ENCODE measurements at regions not wholly inside any gene's neighbourhood (a gene's known extent, or its start where the extent isn't known, plus 50 kb on each side); places are given as distances from the start of the nearest gene placed in this dataset.
"Not testable (repeated sequence)": the region's sequence is repeated elsewhere in the genome, so short reads cannot be mapped to it uniquely, and the experiment has no call there.

GRCh38 chr4:134089885-134090284 is 111.7 kb downstream of the PABPC4L start:
- H3K9me3 ChIP-seq: no peaks in the 10 kb centered on the region
- no peaks in the 10 kb centered on the region for H3K4me1 ChIP-seq
- intact Hi-C loops (cut with DNase I): no loop called here
- H3K4me3 ChIP-seq: no peak overlapping the region
- H3K27ac ChIP-seq: no peak overlapping the region
- TF ChIP-seq POLR2A (IDR thresholded peaks at IDR 0.05): no peak
- no peak for TF ChIP-seq POLR2AphosphoS5 (IDR thresholded peaks at IDR 0.05; ENCODE audit: insufficient read depth in 1 of 2, low read depth in 1 of 2)
- no peak for TF ChIP-seq CTCF (IDR thresholded peaks at IDR 0.05)
- no peaks in the 10 kb centered on the region for H3K27me3 ChIP-seq
- DNase-seq (ENCODE audit: extremely low spot score in 2 of 2): no peak
- no peaks in the 10 kb centered on the region for H3K36me3 ChIP-seq

- intact Hi-C loops (cut with DNase I): no loop called here
- Histone ChIP-seq H3K36me3 (no peaks in the 10 kb centered on the region), H3K27ac (no peak overlapping the region)
Observed at GRCh38 chr4:134085496-134085895, 116.1 kb downstream of the PABPC4L start.

GRCh38 chr4:134079085-134079484 is 122.5 kb downstream of the PABPC4L start:
- H3K27me3 ChIP-seq; H3K4me1 ChIP-seq; H3K36me3 ChIP-seq; H3K9me3 ChIP-seq; H3K4me3 ChIP-seq; DNase-seq (ENCODE audit: extremely low spot score in 2 of 2); H3K27ac ChIP-seq; intact Hi-C loops (cut with DNase I): not testable (repeated sequence)

More at GRCh38 chr4:134085496-134085895, 116.1 kb downstream of the PABPC4L start:
- Histone ChIP-seq H3K4me3 (no peak overlapping the region), H3K9me3 (no peaks in the 10 kb centered on the region), H3K27me3 (no peaks in the 10 kb centered on the region), H3K4me1 (no peaks in the 10 kb centered on the region)
- TF ChIP-seq POLR2AphosphoS5 (IDR thresholded peaks at IDR 0.05; ENCODE audit: insufficient read depth in 1 of 2, low read depth in 1 of 2): no peak
- no peak for TF ChIP-seq CTCF (IDR thresholded peaks at IDR 0.05)
- DNase-seq (ENCODE audit: extremely low spot score in 2 of 2): no peak

- H3K27me3 ChIP-seq: no peaks in the 10 kb centered on the region
- TF ChIP-seq POLR2AphosphoS5 (IDR thresholded peaks at IDR 0.05; ENCODE audit: insufficient read depth in 1 of 2, low read depth in 1 of 2) (no peak), CTCF (IDR thresholded peaks at IDR 0.05) (no peak), POLR2A (IDR thresholded peaks at IDR 0.05) (no peak)
- no peak overlapping the region for H3K27ac ChIP-seq
- H3K9me3 ChIP-seq: no peaks in the 10 kb centered on the region
- no peak for DNase-seq (ENCODE audit: extremely low spot score in 2 of 2)
- intact Hi-C loops (cut with DNase I): no loop called here
- H3K4me1 ChIP-seq: no peaks in the 10 kb centered on the region
- H3K4me3 ChIP-seq: no peak overlapping the region
- H3K36me3 ChIP-seq: no peaks in the 10 kb centered on the region
Observed at GRCh38 chr4:134078230-134078914, 123.2 kb downstream of the PABPC4L start.

- TF ChIP-seq POLR2AphosphoS5 (IDR thresholded peaks at IDR 0.05; ENCODE audit: insufficient read depth in 1 of 2, low read depth in 1 of 2): no peak
- no peak for TF ChIP-seq POLR2A (IDR thresholded peaks at IDR 0.05)
- no peak for TF ChIP-seq CTCF (IDR thresholded peaks at IDR 0.05)
- no peaks in the 10 kb centered on the region for H3K4me1 ChIP-seq
- H3K27me3 ChIP-seq: no peaks in the 10 kb centered on the region
- intact Hi-C loops (cut with DNase I): no loop called here
- H3K9me3 ChIP-seq: no peaks in the 10 kb centered on the region
- no peak overlapping the region for H3K27ac ChIP-seq
- no peaks in the 10 kb centered on the region for H3K36me3 ChIP-seq
- DNase-seq (ENCODE audit: extremely low spot score in 2 of 2): no peak
- H3K4me3 ChIP-seq: no peak overlapping the region
Observed at GRCh38 chr4:134073711-134074110, 127.9 kb downstream of the PABPC4L start.
